GM12872 (cell line): ENCODE measurements at regions not wholly inside any gene's neighbourhood (a gene's known extent, or its start where the extent isn't known, plus 50 kb on each side); places are given as distances from the start of the nearest gene placed in this dataset.

Experiments used
- CTCF ChIP-seq: IDR thresholded peaks from 3 replicates; pipeline ENCODE4 v1.5.1; 2011; ENCODE audit warnings: low read depth, mild to moderate bottlenecking, low read length, moderate library complexity; ENCODE audit not compliant: insufficient read depth

- no peak for TF ChIP-seq CTCF
Observed at GRCh38 chr14:27660683-27661082, 1062.8 kb upstream of the NOVA1 start.

DNA sequence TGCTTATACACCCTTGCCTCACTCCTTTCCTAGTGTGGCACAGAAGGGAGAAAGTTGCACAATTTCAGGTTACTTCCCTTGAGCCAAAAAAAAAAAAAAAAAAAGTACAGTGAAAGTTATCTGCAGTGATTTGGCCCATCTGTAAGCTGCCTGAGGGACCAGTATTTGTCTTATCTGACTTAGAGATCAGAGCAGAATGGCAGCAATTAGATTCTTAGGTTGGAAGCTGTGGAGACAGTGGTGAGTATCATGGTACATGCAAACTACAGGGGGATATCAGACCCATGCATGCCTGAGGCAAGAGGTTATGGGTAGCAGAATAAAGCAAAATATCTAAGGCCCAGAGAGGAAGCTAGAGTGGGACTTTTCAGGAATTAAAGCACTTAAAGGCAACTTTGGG lies 1070.7 kb upstream of the NOVA1 start:
- no peak for TF ChIP-seq CTCF

GRCh38 chr14:27672047-27672446 lies 1074.2 kb upstream of the NOVA1 start:
- TF ChIP-seq CTCF: no peak

DNA sequence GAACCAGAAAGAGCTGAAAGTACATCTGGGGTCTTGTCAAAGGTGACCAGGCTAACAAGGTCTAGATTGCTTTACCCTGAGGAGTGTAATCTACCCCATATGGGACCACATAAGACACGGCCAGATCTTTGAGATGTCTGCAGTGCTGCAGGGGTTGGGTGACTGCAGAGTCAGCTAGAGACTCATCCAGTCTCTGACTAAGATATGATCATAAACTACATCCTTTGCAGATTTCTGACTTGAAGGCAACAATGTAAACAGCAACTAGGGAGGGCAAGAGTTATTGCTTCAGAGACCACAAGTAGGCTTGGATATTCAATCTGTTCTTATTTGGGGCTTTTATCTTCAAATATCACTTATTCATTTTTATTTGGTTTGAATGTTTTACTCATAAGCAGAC lies 1080.5 kb upstream of the FOXG1 start:
- no peak for TF ChIP-seq CTCF

DNA sequence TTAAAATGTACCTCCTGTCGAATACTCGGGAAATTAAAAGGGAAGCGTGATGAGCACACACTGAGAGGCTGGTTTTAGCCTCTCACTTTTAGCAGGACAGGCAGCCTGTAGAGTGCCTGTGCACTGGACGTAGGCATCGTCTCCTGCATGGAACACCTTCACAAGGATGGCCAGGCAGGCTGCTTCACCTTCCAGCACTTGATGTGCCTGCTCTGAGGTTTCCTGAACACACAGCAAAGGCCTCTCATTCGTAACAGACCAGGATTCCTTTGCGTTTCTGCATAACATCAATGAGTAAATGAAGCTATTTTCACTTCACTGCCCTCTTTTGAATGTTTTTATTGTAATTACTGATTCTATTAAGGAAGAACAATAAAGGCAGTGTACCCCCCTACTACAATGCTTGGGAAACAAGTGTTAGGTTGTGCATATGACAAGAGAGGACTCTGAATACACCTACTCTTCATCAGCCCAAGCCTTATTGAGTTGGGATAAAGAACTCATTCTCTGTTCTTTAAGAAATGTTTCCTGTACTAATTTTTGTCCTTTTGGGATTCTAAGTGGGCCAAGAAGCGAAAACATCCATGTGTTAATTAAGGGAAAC lies 1077.6 kb upstream of the FOXG1 start:
- no peak for TF ChIP-seq CTCF

GRCh38 chr14:27712364-27712763 lies 1054.2 kb upstream of the FOXG1 start:
- TF ChIP-seq CTCF: no peak

GRCh38 chr14:27715561-27715960 lies 1051.0 kb upstream of the FOXG1 start:
- TF ChIP-seq CTCF: no peak

DNA sequence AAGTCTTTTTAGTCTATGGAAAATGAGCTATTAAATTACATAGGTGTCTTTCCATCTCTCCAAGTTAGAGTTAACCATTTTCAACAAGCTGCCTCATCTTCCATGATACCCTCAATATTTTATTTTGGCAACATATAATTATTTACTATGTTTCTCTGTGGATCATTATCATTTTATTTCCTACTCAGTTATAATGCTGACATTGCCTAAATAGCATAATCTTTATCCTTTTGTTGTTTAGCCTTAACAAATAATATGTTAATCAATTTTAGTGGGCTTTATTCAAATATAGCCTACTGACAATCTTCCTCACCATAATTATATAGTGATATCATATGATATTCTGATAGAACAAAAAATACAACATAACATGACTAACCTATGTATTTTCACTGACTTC lies 1044.8 kb upstream of the FOXG1 start:
- no peak for TF ChIP-seq CTCF
